Glomerular endothelial cell (primary cell): ENCODE measurements at regions not wholly inside any gene's neighbourhood (a gene's known extent, or its start where the extent isn't known, plus 50 kb on each side); places are given as distances from the start of the nearest gene placed in this dataset.
A peak's percentile ranks its signal among the peaks of the same experiment; 100 is the strongest.
"Not testable (repeated sequence)": the region's sequence is repeated elsewhere in the genome, so short reads cannot be mapped to it uniquely, and the experiment has no call there.

ENCODE experiments used
- DNase-seq: peaks from one replicate; pipeline ENCODE4 v3.0.0-alpha.2; 2011; ENCODE audit warnings: low read depth, low spot score; ENCODE audit errors: extremely low read depth

DNA sequence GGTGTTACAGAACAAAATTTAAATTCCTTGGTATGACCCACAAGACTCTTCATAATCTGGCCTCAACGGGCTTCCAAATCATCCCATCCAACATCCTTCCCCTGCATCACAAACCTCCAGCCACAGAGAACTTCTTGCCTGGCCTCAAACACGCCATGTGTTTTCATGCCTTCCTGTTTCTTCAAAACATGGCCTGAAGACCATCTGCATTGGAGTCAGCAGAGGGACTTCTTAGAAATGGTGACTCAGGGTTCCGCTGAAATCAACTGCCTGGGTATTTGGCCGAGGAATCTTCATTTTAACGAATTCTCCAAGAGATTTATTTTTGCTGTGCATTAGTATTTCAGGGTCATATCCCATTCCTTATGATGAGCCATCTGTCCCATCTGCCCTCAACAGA is 138.1 kb upstream of the RAP2B start:
- DNase-seq: no peak

DNA sequence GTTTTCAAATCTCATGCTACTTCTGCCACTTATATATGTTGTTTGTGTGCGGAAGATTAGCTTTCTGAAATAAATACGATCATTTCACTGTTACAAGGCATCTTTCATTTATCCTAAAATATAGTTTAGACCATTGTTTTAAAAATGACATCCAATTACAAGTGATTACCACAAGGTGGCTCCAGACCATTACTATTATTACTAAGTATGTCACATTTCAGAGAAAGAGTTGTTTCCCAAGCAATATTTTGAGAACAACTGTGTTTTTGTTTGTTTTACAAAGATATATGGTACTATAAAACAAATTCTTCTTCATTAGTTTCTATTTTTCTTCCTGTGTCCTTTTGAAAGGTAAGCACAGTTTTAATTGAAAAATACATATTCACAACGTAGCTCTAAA is 136.0 kb upstream of the RAP2B start:
- peak; percentile 33 for DNase-seq

DNA sequence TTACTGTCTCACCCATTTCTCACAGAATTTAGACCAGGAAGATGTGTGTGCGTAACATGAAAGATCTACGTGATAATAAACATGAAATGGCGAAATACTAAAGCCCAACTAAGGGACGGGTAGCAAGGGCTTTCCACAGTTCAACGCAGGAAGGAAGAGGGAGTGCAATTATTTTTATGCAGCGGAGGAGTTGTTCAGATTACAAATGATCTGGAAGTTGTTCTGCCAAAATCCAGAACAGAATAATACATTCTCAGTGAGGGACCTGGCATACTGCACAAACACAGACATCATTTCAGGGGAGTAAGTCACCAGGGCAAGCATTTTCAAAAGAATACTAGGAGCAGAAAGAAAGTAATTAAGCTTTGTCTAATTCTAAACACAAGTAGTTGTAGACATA is 133.6 kb upstream of the RAP2B start:
- no peak for DNase-seq

DNA sequence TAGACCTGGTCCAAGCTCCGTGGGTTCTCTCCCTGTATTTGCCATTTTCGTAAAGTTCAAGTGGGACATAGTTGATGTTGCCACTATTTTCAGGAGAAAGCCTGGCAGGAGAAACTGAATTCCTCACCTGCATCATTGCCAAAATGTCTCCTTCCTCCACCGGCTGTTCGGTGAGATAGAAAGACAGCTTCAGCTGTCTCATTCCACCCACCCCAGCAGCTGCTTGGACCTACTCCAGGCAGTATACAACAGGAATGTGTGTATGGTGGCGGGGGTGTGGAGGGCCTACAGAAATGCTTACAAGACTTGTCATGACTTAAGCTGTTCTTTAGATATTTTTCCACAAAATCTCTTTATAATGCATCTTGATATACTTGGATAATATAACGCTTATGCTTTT is 132.7 kb upstream of the RAP2B start:
- DNase-seq: no peak

DNA sequence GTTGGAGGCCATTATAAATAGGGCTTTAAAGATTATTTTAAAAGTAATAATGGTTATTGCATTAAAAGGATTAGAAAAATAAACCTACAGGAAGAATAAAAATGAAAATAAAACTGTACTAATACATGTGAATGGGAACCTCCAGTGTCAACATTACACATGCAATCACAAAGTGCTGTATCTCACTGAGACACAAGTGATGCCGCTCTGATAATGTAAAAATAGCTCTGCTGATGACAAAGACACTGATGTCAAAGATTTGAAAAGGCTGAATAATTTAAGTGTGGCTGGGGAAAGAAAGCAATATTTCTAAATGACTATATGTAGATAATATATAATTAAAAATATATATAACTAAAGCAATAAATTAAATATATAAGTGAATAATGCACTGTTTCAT is 129.1 kb upstream of the RAP2B start:
- DNase-seq: no peak

DNA sequence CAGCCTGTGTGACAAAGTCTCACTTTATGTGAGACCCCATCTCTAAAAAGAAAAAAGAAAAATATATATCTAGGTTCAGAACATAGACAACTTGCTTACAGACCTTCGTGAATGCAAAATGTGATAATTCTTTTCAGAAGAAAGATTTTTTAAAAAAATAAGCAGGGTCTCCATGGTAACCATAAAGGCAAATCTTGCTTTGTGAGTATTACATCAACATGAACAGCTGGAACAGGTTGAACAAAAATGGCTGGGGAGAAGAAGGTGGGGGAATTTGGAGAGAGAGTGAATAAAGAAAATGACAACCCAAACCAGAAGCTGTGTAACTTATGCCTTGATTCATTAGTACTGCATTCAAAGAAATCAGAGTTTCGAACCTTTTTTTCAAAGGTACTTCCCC is 125.2 kb upstream of the RAP2B start:
- no peak for DNase-seq

DNA sequence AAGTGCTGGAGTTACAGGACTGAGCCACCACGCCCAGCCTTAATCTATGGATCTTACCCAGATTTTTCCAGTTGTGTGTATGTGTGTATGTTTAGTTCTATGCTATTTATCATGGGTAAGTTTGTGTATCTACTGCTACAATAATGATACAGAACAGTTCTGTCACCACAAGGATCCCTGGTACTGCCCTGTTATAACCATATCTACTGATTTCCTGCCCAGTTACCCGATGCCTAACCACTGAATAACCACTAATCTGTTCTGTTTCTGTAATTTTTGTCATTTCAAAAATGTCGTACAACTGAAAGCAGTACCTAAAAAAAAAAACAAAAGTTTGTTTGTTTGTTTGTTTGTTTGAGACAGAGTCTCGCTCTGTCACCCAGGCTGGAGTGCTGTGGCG is 123.7 kb upstream of the RAP2B start:
- DNase-seq: no peak

DNA sequence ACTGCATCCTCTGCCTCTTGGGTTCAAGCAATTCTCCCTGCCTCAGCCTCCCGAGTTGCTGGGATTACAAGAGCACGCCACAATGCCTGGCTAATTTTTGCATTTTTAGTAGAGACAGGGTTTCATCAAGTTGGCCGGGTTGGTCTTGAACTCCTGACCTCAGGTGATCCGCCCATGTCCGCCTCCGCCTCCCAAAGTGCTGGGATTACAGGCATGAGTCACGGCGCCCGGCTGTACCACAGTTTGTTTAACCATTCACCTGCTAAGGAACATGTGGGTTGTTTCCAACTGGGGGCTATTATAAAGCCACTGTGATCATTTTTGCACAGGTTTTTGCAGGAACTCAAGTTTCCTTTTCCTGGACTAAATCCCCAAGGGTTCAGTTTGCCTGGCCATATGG is 123.2 kb upstream of the RAP2B start:
- no peak for DNase-seq

DNA sequence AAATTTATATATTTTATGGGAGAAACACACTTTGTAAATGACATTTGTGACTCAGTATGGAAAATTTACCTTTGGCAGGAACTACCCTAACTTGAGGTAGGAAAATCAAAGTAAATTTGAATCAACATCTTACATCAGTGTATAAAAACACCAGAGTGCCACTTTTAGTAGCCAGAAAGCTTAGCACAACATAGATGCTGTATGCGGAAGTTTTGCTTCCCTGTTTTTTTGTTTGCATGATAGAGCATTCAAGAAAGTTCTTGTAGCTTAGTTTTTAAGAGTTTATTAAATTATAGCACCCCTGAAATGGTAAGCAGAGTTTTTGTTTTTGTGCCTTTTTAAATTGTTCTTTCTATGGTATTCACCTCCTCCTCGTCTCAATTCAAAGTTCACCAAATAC is 120.8 kb upstream of the RAP2B start:
- no peak for DNase-seq

DNA sequence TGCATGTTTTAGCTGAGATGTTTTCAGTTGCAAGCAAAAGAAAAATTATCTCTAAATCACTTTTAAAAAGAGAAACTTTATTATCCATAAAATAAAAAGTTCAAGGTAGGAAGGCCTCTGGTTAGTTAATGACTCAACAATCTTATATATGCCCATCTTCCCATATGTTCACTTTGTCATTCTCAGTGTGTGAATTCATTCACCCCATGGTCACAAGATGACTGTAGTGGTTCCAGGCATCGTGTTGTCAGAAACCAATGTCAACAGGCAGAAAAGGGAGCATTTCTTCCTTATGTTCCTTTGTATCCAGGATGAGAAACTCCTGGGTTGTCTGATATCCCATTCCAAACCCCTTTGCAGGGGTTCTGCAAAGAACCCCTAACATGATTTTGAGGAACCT is 119.9 kb upstream of the RAP2B start:
- DNase-seq: no peak

DNA sequence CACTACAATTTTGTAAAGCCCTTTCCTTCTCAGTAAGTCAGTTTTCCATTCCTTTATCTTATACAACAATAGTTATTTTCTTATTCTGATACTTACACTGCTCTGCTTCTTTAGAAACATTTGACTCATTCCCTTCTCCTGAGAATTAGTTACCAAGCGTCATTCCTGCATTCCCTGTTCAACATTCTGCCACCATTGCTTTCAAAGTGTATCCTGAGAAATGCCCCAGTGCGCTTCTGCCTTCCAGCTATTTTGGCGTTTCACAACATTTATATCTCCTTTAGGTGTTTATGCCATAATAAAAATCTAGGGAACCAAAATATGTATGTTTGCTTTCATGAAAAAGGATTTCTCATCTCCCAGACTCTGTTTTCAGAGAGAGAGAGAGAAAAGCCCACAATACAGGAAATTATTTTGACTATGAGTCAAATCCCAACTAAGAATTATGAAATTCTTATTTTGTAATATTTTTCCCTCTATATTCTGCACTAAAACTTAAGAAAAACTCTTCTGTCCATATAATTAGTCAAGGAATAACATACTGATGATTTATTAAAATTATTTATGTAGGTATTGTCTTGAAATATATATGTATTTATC is 118.2 kb upstream of the RAP2B start:
- no peak for DNase-seq

DNA sequence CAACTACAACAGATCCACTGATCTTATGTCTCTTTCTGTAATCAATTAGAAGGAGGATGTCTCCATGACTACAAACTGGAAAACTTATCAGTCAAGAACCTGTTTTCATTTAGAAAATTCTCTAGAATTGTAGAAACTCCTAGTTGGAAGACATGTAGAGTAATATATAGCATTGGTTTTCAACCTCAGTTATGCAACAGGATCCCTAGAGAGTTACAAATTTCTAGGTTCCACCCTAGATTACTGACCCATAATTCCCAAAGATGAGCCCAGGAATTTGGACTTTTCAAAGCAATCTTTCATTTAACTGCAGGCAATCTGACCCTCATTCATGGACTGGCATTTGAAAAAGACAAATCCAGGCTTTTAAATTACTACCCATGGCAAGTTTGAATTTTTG is 116.9 kb upstream of the RAP2B start:
- no peak for DNase-seq

DNA sequence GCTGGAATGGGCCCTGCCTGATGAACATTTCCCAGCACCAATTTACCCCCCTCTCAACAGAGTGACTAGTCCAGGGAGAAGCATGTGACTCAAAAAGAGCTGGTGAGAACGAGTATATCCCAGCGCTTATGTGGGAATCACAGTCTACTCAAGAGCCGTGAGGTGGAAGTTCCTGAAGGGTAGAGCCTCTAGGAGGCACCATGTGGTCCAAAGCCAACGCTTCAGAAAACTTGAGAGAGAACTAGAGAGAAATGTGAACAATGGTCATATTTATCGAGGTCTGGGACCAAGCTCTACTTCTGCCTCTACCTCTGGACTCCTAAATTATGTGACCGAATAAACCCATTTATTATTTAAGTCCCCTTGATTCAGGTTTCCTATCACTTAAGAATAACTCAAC is 111.0 kb upstream of the RAP2B start:
- DNase-seq: no peak

DNA sequence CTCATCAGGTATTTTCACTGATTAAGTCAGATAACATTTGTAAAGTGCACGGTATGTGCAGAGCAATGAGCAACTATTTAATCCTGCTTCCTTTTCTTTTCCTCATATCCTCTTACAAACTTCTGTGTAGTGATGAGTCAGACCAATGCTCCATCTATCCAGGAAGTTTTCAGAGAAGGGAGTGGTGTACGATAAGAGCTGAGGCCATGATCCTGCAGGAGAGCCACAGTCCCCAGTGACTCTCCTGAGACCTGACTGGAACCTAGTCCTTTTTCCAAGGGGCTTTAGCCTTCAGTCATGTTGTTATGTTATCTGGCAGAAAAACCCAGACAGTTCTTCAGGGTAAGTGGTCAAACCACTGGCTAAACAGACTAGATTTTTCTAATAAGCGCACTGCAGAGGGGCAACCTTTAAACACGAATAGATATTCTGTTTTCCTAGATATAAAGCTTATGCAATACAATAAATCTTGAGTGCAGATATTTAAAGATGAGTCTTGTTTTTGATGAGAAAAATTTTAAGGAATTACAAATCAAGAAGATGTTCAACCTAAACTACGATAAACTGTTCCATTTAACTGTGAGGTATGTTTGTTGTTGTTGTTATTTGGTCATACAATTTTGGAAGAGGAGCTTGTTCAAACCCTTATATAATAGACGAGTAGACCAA is 110.5 kb upstream of the RAP2B start:
- DNase-seq: peak; percentile 57

DNA sequence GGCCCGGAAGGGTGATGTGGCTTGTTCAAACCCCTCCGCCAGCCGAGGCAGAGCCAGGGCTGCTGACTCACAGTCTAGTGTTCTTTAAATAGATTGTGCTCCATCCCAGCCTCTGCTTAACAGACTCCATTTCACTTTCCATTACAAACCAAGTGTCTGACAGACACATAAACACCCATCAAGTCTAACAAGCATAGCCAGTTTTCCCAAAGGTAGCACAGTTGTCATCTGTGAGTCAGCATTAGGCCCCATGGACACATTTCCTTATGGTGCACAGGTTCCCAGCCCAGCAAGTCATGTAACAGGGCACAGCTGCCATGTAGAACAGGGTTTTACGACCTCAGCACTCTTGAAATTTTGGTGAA is 109.9 kb upstream of the RAP2B start:
- peak; percentile 58 for DNase-seq

DNA sequence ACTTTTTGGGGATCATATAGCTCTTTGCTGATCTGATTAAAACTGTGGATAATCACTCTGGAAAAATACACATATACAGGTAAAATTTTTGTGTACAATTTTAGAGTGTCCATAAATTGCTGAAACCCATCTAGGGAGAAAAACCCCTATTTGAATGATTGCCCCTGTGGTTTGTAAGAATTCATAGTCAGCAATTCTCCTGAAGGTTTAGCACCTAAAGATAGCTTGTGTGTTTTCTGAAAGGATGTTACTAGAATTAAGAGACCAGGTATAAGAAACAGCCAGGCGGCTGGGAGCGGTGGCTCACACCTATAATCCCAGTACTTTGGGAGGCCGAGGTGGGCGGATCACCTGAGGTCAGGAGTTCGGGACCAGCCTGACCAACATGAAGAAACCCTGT is 106.8 kb upstream of the RAP2B start:
- DNase-seq: no peak

DNA sequence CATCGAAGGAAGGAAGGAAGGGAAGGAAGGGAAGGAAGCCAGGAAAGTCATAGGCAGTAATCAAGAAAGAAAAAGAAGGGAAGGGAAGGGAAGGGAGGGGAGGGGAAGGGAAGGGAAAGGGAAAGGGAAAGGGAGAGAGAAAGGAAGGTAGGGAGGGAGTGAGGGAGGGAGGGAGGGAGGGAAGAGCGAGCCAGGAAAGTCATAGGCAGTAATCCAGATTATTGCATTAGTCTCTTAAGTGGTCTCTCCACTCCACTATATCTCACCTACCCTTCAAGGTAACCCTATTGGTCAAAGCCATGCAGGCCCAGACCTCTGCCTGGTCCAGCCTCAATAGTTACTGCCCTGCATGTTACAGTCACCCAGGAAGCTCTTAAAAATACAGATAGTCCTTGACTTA is 106.2 kb upstream of the RAP2B start:
- no peak for DNase-seq

DNA sequence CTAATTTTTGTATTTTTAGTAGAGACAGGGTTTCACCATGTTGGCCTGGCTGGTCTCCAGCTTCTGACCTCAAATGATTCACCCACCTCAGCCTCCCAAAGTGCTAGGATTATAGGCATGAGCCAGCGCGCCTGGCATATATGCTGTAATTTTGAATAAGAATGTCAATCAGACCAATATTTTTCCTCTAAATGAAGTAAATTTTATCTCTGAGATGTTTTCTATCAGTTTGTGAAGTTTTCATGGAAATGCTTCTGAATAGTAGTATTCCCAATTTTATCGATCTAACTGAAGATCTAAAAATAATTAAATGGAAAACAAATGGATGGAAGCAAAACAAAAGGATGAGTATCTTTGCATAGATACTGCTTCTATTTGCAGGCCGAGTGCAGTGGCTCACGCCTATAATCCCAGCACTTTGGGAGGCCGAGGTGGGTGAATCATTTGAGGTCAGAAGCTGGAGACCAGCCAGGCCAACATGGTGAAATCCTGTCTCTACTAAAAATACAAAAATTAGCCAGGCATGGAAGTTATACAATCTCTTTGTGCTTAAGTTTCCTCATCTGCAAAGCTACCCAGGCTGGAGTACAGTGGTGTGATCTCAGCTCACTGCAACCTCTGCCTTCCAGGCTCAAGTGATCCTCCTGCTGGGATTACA is 103.9 kb upstream of the RAP2B start:
- not testable (repeated sequence) for DNase-seq

DNA sequence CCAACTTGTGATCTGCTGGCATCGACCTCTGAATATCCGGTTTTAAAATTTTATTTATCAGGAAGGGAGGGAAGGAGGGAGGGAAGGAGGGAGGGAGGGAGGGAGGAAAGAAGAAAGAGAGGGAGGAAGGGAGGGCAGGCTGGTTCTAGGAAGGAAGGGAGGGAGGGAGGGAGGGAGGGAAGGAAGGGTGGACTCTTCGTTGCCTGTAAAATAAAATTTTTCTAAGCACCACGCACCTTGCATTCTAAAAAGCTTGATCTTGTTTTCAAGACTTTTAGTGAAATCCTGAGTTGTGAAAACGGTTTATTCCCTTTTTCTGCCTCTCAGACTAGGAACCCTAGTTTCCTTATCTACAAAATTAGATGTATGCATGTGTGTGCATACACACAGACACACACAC is 101.7 kb upstream of the RAP2B start:
- DNase-seq: no peak

DNA sequence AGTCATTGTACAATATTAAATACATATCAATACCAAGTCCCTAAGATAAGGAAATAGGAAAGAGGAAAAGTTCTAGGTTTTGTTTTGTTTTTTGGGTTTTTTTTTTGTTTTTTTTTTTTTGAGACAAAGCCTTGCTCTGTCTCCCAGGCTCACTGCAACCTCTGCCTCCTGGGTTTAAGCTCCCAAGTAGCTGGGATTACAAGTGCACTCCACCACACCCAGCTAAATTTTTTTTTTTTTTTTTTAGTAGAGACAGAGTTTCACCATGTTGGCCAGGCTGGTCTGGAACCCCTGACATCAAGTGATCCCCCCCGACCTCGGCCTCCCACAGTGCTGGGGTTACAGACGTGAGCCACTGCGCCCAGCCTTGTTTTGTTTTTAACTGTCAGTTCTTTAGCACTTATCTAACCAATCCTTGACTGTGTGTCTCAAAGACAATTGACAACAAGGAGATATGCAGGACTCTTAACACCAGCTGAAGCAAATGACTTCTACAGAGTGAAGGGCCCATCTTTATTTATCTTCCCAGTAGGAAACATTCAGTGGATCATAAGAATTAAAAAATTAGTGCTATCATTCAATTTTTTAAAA is 100.0 kb upstream of the RAP2B start:
- DNase-seq: no peak

DNA sequence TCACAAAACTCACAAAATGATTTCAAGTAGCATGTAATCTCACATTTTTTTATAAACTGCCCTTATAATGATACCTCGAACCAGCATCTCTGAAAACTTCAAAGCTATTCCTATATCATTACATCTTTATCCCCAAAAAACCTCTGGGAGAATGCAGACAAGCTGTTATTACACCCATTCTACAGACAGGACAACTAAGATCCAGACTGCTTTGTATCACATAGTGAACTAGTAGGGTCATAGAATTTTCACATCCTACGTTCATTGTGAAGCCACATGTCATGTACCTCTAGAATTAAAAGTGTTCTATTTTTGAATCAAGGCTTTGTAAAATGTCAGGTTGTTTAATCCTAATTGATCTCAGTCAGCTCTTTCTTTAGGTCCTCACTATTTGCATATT is 98.7 kb upstream of the RAP2B start:
- DNase-seq: no peak

DNA sequence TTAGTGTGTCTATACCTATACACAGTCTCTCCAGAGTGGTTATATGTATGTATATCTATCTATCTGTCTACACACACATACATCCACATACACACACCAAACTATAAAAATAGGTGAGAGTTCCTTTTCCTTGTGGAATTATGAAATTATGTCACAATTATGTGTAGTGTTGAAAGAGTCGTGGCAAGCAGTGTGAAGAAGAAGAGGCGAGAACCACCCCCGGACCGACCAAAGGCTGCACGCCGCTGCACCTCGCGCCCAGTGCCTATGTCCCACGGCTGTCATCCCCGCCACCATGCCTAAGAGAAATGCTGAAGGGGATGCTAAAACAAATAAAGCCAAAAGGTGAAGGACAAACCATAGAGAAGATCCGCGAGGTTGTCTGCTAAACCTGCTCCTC is 95.0 kb upstream of the RAP2B start:
- no peak for DNase-seq
